B cell (primary cell): ENCODE measurements at regions not wholly inside any gene's neighbourhood (a gene's known extent, or its start where the extent isn't known, plus 50 kb on each side); places are given as distances from the start of the nearest gene placed in this dataset.

ENCODE experiments used
- ATAC-seq: fragments of 200-7000 bp; cut with Tn5 transposase; one replicate; pipeline ENCODE4 v1.10.0; 2021; ENCODE audit warnings: low read depth, mild to moderate bottlenecking, moderate number of reproducible peaks, moderate library complexity
- CTCF ChIA-PET: fragments of 350-600 bp; sonication (Branson Sonifier 250); formaldehyde crosslinking; loops from one replicate; lab custom pipeline; 2021; ENCODE audit warnings: antibody characterized with exemption, inconsistent platforms; lab: Charles Lee
- POLR2A ChIA-PET: fragments of 350-600 bp; sonication (Branson Sonifier 250); formaldehyde crosslinking; loops from one replicate; lab custom pipeline; 2021; ENCODE audit warnings: antibody characterized with exemption; lab: Charles Lee
- DNase-seq: peaks from one replicate; pipeline ENCODE4 v3.0.0; 2013
- H2AFZ ChIP-seq: 2 replicates; pipeline ENCODE4 v1.6.1; 2012; ENCODE audit warnings: mild to moderate bottlenecking, low read depth, low read length; ENCODE audit not compliant: insufficient read depth, poor library complexity, severe bottlenecking
- H3K27ac ChIP-seq, 2 donors: 1 replicate in 1 of 2; 2 replicates in 1 of 2; pipeline ENCODE4 v1.5.1; 2012 to 2013; ENCODE audit warnings: low read length in 2 of 2, mild to moderate bottlenecking in 2 of 2, moderate library complexity in 1 of 2
- H3K27me3 ChIP-seq, 4 experiments: fragments of 200-600 bp in 1 of 4; sonication (generic) in 1 of 4; replicated peaks in 1 of 4; 1 replicate in 2 of 4; 2 replicates in 2 of 4; pipeline versions ENCODE4 v1.6.1 to v1.7.0; 2013 to 2016; ENCODE audit warnings: low read length in 3 of 4, mild to moderate bottlenecking in 2 of 4, mixed read lengths in 1 of 4, moderate library complexity in 1 of 4; ENCODE audit not compliant: insufficient read depth in 4 of 4, control insufficient read depth in 3 of 4; ENCODE audit errors: control extremely low read depth in 1 of 4
- H3K36me3 ChIP-seq, 2 experiments: replicated peaks in 1 of 2; 1 replicate in 1 of 2; 2 replicates in 1 of 2; pipeline versions ENCODE4 v1.6.1 to v1.7.1; 2013; ENCODE audit warnings: low read length in 1 of 2; ENCODE audit not compliant: insufficient read depth in 2 of 2, control insufficient read depth in 1 of 2; ENCODE audit errors: control extremely low read depth in 1 of 2, extremely low read depth in 1 of 2
- H3K4me1 ChIP-seq, 2 donors: fragments of 200-600 bp in 1 of 2; sonication (generic) in 1 of 2; 1 replicate in 1 of 2; 2 replicates in 1 of 2; pipeline versions ENCODE4 v1.5.1 to v1.6.1; 2013 to 2017; ENCODE audit warnings: low read length in 2 of 2; ENCODE audit not compliant: control insufficient read depth in 2 of 2, insufficient read depth in 2 of 2
- H3K4me2 ChIP-seq: replicated peaks from 2 replicates; pipeline ENCODE3; 2012; ENCODE audit warnings: mild to moderate bottlenecking, low read depth, low read length; ENCODE audit not compliant: poor library complexity, severe bottlenecking
- H3K4me3 ChIP-seq, 5 experiments: fragments of 200-600 bp in 1 of 5; sonication (generic) in 1 of 5; 1 replicate in 3 of 5; 2 replicates in 2 of 5; pipeline versions ENCODE4 v1.5.1 to v1.7.0; 2011 to 2016; ENCODE audit warnings: low read length in 4 of 5, mild to moderate bottlenecking in 4 of 5, low read depth in 2 of 5, control low read depth in 1 of 5, moderate library complexity in 1 of 5; ENCODE audit not compliant: insufficient read depth in 1 of 5; ENCODE audit errors: control extremely low read depth in 1 of 5, extremely low read depth in 1 of 5
- H3K79me2 ChIP-seq: fragments of 200-600 bp; sonication (generic); one replicate; pipeline ENCODE4 v1.6.0; 2016; ENCODE audit warnings: low read length; ENCODE audit not compliant: control insufficient read depth, insufficient read depth
- H3K9ac ChIP-seq: fragments of 200-600 bp; sonication (generic); 2 replicates; pipeline ENCODE4 v1.6.1; 2017; ENCODE audit warnings: mild to moderate bottlenecking, low read length, moderate library complexity
- H3K9me3 ChIP-seq, 3 donors: one replicate each; pipeline versions ENCODE4 v1.6.1 to v1.7.1; 2013; ENCODE audit warnings: low read length in 2 of 3; ENCODE audit not compliant: control insufficient read depth in 2 of 3, insufficient read depth in 1 of 3; ENCODE audit errors: control extremely low read depth in 1 of 3
- H4K20me1 ChIP-seq: 2 replicates; pipeline ENCODE4 v1.6.0; 2012; ENCODE audit warnings: mild to moderate bottlenecking, low read length; ENCODE audit not compliant: insufficient read depth, control insufficient read depth, poor library complexity, severe bottlenecking
- H3K27ac Mint-ChIP-seq: one replicate; pipeline ENCODE4 v1.8.0; 2021; ENCODE audit warnings: mixed read lengths
- H3K27me3 Mint-ChIP-seq: one replicate; pipeline ENCODE4 v1.8.0; 2021; ENCODE audit warnings: mixed read lengths
- H3K4me1 Mint-ChIP-seq: one replicate; pipeline ENCODE4 v1.8.0; 2021; ENCODE audit warnings: mixed read lengths
- H3K4me3 Mint-ChIP-seq: one replicate; pipeline ENCODE4 v1.8.0; 2021; ENCODE audit warnings: mixed read lengths
- H3K9me3 Mint-ChIP-seq: one replicate; pipeline ENCODE4 v1.8.0; 2022; ENCODE audit warnings: mixed read lengths; ENCODE audit not compliant: insufficient read depth
- EZH2 ChIP-seq: IDR thresholded peaks from 2 replicates; pipeline ENCODE4 v1.6.1; 2012; ENCODE audit warnings: borderline replicate concordance, low read depth, mild to moderate bottlenecking, moderate library complexity, low read length; ENCODE audit not compliant: insufficient read depth, poor library complexity, severe bottlenecking
- WGBS: methylation state at CpG from one replicate; pipeline ENCODE4 v1.1.5; 2013; ENCODE audit warnings: missing lambda C conversion rate; ENCODE audit not compliant: insufficient coverage; 5-methylcytosine and 5-hydroxymethylcytosine counted together
- intact Hi-C: fragments of 100-400 bp; cut with micrococcal nuclease; formaldehyde crosslinking; loops from one replicate; pipeline ENCODE4 v1.10.0; 2022
- TF ChIP-seq, protein P1 (sequence below): fragments of 200-600 bp; IDR thresholded peaks from one replicate; pipeline ENCODE4 v1.8.0; 2022; ENCODE audit warnings: antibody characterized with exemption, mild to moderate bottlenecking

DNA sequence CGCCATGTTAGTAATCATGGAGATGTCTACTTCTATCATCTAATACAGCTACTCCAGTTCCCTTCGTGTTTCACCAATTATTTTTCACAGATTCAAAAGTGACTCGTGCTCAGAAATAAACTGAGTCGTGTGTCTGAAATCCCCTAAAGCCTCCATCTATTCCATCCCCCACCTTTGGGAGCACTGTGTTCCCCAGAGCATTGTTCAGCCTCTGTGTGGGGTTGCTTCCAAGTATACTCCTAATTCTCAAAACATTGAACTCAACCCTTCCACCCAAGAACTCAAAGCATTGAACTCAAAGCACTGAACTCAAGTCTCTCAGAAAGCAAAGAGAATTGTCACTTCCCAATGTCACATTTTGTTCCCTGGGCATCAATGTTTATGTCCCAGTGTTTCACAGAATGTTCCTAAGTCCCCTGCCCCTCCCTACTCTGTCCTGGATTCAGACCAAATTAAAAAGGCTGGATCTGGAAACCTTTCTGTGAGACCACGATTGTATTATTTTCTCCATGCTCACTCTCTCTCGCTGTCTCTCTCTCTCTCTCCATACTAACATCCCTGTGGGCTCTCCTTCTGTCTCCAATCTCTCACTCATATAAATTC is 138.5 kb upstream of the QRFPR start:
- 65% methylated on average over 4 of the region's 6 CpGs for WGBS
- intact Hi-C loops, result no loop called here
- POLR2A ChIA-PET, result no interaction called here

DNA sequence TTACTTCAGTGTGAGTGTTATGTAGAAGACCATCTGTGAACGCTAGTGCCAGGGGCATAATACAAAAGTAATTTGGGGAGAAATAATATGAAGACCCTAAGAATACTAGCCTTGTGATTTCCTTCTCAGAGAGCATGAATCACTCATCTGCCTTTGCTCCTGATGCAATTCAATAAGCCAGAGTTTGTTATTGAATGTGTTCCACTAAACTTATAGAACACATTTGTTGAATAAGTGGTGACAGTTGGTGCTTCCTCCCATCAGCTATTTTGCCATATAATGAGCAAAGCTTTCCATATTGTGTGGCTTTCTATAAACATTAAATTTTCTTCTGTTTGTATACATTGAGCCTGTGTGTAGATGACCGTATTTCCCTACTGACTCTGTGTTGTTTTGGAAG is 136.4 kb upstream of the QRFPR start:
- ChIA-PET POLR2A (no interaction called here), CTCF (no interaction called here)
- Histone ChIP-seq H4K20me1 (no peaks in the 10 kb centered on the region), H3K79me2 (no peaks in the 10 kb centered on the region), H3K27me3 (no peaks in the 10 kb centered on the region), H3K4me1 (no peaks in the 10 kb centered on the region), H3K9me3 (no peaks in the 10 kb centered on the region), H3K9ac (no peak overlapping the region), H2AFZ (no peak overlapping the region), H3K36me3 (no peaks in the 10 kb centered on the region), H3K4me2 (no peak overlapping the region), H3K27ac (no peak overlapping the region), H3K4me3 (no peak overlapping the region)
- ATAC-seq (no peak), DNase-seq (no peak)
- Mint-ChIP-seq H3K4me3 (no peak overlapping the region), H3K27me3 (no peaks in the 10 kb centered on the region), H3K27ac (no peak overlapping the region), H3K9me3 (peaks cover 2% of the 10 kb centered on the region), H3K4me1 (no peaks in the 10 kb centered on the region)
- TF ChIP-seq, protein P1, sequence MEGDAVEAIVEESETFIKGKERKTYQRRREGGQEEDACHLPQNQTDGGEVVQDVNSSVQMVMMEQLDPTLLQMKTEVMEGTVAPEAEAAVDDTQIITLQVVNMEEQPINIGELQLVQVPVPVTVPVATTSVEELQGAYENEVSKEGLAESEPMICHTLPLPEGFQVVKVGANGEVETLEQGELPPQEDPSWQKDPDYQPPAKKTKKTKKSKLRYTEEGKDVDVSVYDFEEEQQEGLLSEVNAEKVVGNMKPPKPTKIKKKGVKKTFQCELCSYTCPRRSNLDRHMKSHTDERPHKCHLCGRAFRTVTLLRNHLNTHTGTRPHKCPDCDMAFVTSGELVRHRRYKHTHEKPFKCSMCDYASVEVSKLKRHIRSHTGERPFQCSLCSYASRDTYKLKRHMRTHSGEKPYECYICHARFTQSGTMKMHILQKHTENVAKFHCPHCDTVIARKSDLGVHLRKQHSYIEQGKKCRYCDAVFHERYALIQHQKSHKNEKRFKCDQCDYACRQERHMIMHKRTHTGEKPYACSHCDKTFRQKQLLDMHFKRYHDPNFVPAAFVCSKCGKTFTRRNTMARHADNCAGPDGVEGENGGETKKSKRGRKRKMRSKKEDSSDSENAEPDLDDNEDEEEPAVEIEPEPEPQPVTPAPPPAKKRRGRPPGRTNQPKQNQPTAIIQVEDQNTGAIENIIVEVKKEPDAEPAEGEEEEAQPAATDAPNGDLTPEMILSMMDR, result no peak
- TF ChIP-seq EZH2, result no peak
- intact Hi-C loops, result no loop called here
- WGBS, result no CpG with 5 or more reads among the region's 2 CpGs

More for the DNA sequence above, 138.5 kb upstream of the QRFPR start:
- ATAC-seq, result no peak
- Histone ChIP-seq H3K27ac (no peak overlapping the region), H2AFZ (no peak overlapping the region), H3K27me3 (peaks cover 0 to 2% (median 0%) of the 10 kb centered on the region in 4 experiments), H3K9me3 (no peaks in the 10 kb centered on the region), H3K36me3 (no peaks in the 10 kb centered on the region), H3K4me2 (no peak overlapping the region), H3K79me2 (no peaks in the 10 kb centered on the region), H3K9ac (no peak overlapping the region), H4K20me1 (no peaks in the 10 kb centered on the region), H3K4me1 (no peaks in the 10 kb centered on the region), H3K4me3 (no peak overlapping the region)
- Mint-ChIP-seq H3K27me3 (no peaks in the 10 kb centered on the region), H3K9me3 (peaks cover 2% of the 10 kb centered on the region), H3K4me1 (no peaks in the 10 kb centered on the region), H3K27ac (no peak overlapping the region), H3K4me3 (no peak overlapping the region)
- DNase-seq, result no peak
- CTCF ChIA-PET, result no interaction called here
- TF ChIP-seq, protein P1, result no peak
- no peak for TF ChIP-seq EZH2
